Activated naive CD4-positive, alpha-beta T cell treated with anti-CD3 and anti-CD28 coated beads, Interleukin-2, amount 50 U/mL, for 16 hours (primary cell): ENCODE measurements at regions not wholly inside any gene's neighbourhood (a gene's known extent, or its start where the extent isn't known, plus 50 kb on each side); places are given as distances from the start of the nearest gene placed in this dataset.

Experiments used
- DNase-seq: peaks from one replicate; pipeline ENCODE4 v3.0.0-alpha.2; 2020

DNA sequence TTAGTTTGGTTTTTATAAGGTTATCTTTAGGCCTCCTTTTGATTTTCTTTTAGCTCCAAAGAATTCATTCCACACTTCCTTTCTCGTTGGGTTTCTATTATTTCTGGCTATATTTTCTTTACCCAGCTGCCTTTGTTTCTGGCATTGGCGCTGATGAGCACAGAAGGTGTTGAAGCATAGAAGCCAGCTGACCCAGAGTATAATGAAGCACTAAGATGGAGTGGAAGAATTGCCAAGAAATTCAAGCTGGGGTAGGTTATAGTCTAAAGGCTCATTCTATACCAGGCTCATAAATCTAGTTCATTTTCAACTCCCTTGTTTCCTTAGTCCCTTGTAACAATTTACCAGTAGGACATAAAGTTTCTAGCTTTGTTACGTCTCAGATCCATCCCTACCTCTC is 169.5 kb downstream of the HRH4 start:
- DNase-seq, result no peak

DNA sequence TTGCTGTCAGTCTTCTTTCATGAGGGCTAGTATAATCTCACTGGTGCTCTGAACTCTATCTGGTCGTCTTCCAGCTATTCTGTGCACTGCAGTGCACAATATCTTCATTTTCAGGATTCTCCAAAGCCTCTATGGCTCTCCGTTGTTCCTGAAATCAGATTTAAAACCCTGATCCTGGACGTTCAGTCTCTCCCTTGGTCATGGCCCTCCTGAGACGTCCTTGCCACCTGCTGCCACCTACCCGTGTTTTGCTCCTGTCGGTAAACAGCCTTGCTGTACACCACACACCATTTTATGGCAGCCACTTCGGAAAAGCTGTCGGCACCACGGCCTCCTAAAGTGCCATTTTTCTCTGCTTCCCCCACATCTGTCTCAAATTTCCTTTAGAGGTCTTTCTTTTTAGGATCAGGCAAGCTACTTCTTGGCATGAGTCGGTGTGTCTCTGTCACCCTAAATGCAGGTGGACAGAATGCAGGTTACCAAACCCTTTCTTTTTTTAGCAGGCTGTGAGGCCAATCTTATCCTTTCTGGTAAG is 170.0 kb downstream of the HRH4 start:
- no peak for DNase-seq

DNA sequence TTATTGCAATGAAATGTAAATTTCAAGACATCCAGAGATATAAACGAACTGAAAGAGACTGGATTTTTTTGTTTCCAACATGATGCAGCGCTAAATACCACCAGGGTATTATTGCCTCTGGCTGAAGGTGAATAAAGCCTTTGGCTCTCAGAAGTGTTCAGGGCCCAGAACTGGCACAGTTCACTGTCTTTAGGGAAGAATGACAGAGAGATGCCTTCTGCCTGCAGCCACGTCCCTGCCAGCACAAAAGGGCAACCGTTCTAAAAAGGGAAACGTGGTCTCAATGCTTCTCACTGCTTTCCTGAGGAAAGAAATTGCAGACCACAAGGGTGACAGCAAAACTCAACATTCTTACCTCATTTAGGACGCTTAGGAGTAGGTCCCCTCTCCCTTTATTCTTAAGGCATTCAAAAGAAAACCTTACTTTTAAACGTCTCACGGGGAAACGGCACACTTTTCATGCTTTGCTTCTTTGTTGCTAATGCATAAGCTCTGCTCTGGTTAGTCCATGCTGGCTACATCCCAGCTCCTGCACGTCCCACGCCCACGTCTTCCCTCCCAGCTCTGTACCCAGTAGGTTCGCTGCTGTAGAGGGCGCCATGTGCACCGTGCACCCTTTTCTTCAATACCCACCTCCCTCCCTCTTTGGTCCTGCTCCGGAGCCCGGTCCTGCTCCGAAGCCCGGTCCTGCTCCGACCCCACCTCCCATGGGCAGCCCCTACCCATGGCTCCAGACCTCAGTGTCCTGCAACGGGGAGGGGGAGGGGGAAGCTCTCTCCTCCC is 171.0 kb downstream of the HRH4 start:
- no peak for DNase-seq

DNA sequence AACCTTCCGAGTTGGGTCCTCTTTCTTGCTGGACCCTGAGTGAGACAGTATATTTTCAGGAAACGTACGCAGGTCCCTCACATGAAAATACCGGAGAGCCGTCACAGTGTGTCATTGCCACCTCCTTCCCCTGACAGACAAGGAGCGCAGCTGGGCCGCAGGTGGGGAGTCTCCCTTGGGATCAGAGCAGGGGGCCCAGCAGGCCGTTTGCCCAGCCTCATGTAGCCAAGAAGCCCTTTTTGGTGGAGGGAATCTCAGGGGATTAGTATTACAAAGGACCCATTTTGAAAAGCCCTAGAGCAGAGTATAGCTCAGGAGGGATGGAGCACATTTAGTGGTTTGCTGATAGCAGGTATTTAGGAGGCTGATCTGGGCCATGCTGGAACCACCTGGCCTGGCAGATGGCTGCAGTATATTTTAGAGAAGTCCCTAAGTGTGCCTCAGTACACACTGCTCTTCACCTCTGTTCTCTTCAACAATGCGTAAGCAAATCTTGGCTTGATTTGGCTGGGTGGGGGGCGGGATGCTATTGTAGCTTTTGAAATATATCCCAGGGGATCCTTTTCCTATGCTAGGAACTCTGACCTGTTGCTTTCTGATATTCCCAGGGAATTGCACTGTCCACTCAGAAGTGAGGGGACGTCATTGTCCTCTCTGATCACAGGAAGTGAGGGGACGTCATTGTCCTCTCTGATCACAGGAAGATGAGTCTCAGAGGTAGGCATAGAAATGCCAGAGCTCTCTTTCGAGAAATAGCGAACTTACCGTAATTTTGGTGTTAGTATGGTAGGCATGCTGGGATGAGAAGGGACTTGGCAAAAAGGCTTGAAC is 171.9 kb downstream of the HRH4 start:
- DNase-seq, result no peak

DNA sequence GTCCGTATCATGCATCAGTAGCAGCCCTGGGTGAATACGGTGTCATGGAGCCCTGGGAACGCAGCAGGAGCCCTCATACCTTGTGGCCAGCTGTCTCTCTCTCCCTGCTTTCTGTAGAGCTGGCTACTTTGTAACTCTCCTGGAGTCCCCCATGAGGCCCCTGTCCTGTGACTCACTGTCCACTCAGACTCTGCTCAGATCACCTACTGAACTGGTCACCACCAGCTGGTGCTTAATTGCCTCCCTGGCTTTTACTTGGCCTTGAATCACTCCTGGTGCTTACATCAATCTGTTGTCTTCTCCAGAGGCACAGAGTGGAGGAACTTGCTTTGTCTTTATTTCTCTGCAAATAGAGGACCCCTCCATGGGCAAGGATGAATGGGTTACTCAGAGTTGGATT is 172.7 kb downstream of the HRH4 start:
- no peak for DNase-seq

DNA sequence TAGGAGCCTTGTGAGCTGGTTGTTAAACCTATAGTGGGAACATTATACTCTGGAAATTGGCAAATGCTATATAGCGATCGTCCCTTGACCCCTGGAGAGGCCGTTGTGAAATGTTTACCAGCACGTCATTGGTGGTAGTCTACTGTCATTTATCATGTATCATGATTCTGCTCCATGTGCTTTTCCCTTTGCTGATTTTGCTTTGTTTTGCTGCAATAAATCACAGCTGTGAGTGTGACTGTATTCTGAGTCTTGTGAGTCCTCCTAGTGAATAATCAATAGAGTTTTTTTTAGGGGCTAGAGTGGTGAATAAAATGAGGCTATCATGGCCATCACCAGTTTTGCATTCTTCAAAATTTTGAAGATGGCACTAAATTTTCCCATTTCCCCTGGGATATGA is 189.1 kb downstream of the HRH4 start:
- DNase-seq, result no peak

DNA sequence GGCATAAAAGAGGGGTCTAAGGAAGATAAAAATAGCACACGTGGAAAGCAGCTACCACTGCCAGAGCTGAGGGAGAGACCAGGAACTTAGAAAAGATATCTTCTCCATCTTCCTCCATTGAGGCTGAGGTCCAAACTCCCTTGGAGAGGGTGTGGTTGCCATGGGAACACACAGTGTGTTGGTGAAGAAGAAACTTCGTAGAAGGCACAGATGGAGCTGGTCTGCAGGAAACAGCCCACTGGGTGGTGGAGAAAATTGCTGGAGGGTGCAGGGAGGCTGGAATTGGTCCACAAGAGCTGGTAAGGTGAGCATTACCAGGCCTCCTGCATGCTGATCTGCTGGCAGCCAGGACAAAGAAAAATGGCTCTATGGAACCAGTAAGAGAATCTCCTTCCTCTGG is 191.0 kb downstream of the HRH4 start:
- DNase-seq, result no peak

DNA sequence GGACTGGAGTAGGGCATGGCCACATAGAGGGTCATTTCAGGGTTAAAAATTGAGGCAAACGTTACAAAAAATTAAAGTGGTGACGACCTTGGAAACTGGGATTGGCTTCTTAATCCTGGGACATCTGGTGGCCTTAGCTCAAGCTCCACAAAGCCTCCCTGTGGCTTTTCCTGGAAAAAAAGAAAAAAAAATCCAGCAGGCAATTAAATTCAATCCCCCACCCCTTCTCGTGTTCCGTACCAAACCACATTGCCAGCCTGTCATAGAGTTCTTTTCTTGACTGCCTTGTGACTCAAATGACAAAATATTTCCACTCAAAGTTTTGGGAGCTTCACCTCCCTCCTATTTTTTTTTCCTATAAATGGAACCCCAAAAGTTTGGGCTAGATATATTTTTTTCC is 195.6 kb downstream of the HRH4 start:
- DNase-seq, result no peak

DNA sequence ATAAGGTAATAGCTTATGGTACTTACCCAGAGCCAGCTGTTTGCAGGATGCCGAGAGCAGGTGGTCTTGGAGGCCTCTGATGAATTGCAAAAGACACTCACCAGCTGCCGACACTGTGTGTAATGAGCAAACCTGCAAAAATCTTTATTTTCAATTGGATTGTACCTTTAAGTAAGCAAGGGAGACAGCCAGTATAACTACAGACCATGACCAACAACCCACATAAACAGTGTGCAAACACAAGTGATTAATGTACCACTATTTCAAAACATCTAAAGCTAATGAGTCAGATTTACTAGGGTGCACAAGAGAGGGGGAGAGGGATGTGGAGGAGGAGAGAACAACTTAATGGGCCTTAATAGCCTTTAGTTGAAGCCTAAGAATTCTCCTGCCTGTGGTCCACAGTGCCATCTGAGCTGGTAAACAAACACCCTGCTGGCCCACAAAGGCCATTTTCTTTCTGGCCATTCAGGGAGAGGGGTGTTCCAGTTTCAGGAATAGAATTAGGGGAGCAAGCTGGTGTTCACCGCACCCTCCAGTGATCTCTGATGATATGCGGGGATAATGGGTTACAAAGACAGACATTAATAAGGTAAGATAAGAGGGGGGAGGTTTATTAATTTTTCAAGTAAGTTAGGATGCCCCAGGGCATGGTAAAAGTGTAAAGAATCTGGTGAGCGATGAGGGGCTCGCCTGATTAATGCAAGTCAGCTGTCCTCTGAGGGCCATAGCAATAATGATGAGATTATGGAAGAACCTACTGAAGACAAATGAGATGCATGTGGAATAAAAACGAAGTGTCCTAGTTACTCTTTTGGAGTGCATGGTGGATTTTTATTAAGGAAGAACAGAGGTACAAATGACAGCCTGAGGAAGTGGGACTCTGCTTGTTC is 196.4 kb downstream of the HRH4 start:
- DNase-seq, result no peak

DNA sequence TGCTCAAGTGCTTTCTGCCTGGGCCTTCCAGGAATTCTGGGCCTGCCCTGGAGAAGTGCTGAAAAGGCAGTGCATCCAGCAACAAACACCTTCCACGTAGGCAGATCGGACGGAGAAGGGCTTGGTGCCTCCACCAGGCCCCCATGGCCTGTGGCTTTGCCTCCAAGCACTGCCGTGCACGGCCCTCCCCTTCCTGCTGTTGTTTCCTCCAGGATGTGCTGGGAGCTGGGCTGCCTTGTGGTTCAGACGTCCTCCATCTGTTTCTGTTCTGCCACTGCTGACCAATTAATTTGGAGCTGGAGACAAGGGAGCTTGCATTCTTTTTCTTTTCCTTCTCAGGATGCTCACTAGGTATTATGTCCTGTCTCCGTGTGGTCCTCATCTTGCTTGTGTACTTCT is 197.0 kb downstream of the HRH4 start:
- DNase-seq, result no peak

DNA sequence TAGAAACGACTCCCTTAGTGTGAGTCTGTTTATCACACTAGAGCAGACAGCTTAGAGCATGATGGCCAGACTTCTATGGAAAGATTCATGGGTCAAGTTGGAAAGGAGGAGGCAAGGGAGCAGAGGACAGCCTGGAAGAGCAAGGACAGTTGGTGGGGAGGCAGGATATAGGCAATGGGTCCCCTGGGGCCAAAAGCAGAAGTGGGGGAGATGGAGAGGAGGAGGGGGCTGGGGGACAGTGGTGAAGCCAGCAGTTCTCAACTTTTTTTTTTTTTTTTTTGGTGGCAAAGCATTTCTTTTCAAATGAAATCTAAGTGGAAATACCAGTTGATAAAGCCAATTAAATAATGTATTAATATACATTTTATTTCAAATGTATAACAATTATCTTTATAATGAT is 197.9 kb downstream of the HRH4 start:
- no peak for DNase-seq

DNA sequence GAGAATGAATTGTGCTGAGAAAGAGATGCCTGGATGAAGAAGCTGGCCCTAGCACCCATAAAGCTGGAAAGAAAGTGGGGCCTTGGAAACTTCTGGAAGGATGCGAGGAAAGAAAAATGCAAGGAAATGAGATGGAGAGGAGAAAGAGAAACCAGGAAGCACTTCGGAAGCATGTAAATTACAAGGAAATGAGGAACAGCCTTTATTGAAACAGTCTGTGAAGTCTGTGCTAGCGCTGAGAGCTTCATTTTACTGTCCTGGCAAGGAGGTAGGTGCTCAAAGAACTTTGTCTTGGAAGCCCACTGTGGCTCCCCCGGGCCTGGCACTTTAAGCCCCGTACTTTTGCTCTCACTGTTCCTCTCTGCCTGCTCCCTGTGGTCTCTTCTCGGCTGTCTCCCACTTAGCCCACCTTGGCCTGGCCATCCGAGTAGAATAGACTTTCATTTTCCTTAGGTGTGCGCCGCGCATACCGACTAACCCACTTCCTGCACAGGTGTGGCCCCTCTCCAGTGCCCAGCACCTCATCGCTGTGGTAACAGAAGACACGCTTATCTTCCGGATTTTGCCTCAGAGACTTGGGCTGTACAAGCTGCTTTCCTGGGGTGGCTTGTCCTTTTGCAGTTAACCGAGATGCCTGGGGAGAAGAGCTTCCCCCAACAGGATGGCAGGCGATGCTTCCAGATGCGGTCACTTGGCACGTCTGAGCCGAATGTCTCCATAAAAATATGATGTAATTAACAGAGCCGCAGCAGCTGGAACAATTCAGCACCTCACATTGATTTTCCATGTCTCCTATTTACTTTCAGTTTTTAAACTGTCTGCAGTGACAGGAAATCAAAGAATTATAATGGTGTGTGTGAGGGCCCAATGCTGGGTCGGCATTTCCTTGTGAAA is 199.6 kb downstream of the HRH4 start:
- peak; percentile 20 for DNase-seq

DNA sequence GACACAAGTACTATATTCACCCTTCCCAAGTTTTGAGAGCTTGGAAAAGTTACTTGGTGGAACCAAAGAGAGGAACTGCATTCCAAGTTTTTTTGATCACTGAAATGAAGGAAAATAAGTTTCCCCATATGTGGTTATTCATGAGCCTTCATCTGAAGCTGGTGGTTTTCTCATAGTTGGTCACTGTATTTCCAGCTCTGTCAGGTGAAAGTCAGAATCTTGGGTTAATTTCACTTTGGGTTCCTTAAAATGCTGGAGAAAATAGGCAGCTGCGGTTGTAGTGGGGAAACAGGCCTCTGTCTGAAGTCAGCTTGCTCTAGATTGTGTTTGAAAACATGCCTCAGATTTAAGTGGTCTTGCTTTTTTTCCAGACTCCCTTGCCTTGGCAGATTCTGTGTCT is 200.5 kb downstream of the HRH4 start:
- no peak for DNase-seq

DNA sequence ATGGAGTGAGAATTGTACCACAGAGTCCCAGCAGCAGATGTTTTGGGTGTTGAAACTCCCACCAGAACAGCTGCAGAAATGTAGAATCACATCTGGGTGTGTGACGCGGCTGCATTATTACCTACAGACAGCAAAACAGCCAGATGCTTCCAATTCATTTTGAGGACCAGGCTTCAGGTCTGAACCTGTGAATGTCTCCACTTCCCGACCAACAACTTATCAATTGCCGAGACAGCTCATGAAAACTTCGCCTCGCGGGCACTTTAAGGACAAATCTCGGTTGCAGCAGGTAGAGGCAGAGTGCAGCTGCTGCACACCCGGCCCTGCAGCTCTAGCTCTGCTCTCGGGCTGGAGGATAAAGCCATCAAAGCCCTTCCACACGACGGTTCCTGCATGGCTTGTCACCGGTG is 202.0 kb downstream of the HRH4 start:
- DNase-seq, result no peak

DNA sequence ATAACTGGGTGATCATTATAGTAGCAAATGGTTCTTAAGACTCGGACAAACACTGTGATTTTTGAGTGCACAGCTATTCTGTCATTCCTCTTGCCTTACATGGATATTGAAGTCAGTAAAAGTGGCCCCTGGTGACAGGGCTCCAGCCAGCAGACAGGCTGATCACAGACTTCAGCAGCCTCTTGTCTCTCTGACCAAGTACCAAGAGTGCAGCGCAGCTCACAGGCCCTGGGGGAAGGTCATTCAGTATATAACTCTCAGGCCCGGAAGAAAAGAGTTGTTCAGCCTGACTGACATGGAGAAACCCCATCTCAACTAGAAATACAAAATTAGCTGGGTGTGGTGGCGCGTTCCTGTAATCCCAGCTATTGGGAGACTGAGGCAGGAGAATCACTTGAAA is 202.6 kb downstream of the HRH4 start:
- DNase-seq, result no peak

DNA sequence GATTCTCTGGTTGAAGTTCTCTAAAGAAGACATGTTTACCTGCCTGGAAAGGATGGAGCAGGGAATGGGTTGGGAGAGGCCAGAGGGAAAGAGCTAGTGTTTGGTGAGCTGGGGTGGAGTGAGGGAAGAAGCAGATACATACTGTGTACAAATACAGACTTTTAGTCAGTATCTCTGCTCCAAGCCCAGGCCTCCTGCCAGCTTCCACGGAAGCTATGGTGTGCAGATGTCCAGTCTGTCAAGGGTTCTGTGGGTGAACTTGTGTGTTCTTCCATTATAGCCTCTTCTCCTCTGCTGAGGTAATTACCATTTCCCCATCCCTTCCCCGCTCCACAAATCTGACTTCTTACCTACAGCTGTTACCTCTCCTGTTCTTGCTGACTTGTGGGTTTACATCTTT is 208.6 kb downstream of the HRH4 start:
- DNase-seq, result no peak

DNA sequence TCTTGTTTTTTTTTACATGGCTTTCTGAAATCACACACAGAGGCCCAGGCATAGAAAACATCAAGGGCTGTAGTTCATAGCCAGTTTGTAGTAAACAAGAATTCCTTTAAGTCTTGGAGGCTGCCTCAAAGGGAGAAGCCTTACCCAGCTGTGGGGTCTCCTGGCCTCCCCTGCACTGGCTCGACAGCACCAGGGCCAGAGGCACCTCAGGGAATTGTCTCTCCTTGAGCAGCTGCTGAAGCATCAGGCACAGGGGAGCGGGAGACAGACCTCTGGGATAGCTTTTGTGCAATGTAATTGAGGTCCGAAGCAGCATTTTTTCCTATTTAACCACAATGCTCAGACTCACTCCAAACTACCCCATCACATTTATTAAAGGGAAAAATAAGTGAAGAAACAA is 209.1 kb downstream of the HRH4 start:
- no peak for DNase-seq

DNA sequence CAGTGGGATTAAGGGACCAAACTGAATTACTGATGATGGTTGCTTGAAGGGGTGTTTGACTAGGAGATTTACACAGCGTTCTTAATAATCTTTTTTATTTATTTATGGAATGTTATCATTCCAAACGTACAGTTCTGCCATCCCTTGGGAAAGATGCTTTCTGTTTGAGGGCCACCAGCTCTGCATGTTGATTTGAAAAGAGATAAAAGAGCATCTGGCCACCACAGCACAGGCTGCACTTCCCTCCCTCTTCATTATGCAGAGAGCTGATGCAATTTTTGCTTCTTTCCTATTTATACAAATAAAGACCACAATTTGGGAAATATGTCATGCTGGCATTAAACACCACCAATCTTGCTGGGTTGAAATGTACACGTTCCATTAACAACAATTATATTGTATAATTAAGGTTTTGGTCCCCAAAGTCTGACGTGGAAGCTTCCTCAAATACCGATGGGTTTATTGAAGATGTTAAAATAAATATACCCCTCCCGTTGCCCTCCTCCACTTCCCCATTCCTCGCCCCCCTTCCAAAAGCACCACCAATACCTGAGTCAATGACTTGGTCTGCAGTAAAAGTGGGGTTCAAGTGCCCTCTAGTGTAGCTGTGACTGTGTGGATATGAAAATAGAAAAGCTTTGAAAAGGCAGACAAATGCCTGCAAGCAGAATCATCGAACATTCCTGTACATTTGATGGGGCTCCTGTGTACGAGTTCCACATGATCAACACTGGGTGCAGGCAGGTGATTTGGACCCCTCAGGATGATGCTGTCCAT is 211.9 kb downstream of the HRH4 start:
- DNase-seq, result no peak

DNA sequence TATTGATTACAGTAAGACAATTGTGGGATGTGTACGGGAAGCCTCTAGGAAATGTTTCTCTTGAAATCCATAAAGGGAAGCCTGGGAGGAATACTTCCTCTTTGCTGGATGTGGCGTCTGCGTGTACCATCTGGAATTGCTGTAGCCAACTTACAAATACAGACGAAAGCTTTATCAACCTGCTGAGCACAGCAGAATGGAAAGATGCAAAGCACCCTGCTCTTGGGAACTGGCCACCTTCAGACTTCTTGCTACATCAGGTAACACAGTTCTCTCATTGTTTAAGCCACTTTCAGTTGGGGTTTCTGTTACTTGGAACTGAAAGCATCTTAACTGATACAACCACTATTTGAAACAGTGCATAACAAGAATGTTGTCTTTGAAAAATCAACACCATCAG is 213.8 kb downstream of the HRH4 start:
- no peak for DNase-seq

DNA sequence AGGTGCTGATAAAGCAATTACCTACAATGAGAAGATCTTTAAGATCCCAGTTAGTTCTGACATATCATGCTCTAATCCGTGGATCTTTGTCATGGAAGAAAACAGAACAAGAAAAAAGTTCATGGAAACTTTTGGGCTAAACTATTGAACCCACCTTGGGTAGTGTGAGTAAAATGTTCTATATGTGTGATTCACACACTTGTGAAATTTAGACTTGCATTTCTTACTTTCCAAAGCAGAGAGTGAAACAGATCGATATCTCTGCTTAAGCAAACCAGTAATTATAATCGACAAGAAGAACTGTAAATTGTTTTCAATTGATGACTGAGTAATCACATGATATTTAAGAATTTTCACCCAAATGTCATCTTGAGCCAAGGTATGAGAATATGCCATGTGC is 214.2 kb downstream of the HRH4 start:
- DNase-seq, result no peak

DNA sequence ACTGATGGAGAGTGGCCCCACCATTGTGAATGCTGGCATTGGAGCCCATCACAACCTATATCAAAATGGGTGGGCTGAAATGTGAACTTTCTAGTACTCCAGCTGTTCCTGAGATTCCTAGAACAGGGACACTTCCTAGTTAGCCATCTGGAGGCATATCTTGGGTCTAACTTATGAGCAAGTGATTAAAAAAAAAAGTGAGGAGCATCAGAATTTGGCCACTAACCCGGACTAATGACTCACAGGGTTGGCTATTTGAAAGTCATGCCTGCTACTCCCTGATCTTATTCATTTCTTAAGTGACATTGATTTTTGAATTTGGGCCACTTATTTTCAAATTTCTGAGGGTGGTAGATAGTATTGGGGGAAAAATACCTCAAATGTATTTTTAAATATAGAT is 216.6 kb downstream of the HRH4 start:
- no peak for DNase-seq
